ENCODE measurements at regions not wholly inside any gene's neighbourhood (a gene's known extent, or its start where the extent isn't known, plus 50 kb on each side); places are given as distances from the start of the nearest gene placed in this dataset.

DNA sequence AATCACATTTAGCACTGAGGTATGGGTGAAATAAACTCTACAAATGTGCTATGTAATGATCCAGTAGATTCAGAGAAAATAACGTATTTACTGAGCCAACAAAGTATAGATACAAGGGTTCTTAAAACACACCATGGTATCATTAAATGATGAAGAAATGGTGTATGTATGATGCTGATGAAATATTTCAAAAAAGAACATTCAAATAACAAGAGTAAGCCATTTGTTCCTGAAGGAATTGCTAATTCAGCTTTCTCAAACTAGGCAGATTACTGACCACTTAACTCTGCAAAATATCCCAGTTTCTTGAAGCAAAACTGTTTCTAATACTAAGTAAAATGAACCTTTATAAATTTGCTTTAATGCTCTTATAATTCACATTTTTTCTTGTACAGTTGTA, 97.6 kb upstream of the IFNE start:
- Mint-ChIP-seq H3K4me3 (no peak overlapping the region), H3K27me3 (peaks cover 3% of the 10 kb centered on the region), H3K36me3 (ENCODE audit: low read depth) (no peaks in the 10 kb centered on the region), H3K27ac (no peak overlapping the region), H3K9me3 (no peaks in the 10 kb centered on the region), H3K4me1 (peaks cover 6% of the 10 kb centered on the region)
- intact Hi-C loops (cut with micrococcal nuclease), result no loop called here
- DNase-seq (no peak), ATAC-seq (ENCODE audit: low read depth) (no peak)
- TF ChIP-seq, protein P1, sequence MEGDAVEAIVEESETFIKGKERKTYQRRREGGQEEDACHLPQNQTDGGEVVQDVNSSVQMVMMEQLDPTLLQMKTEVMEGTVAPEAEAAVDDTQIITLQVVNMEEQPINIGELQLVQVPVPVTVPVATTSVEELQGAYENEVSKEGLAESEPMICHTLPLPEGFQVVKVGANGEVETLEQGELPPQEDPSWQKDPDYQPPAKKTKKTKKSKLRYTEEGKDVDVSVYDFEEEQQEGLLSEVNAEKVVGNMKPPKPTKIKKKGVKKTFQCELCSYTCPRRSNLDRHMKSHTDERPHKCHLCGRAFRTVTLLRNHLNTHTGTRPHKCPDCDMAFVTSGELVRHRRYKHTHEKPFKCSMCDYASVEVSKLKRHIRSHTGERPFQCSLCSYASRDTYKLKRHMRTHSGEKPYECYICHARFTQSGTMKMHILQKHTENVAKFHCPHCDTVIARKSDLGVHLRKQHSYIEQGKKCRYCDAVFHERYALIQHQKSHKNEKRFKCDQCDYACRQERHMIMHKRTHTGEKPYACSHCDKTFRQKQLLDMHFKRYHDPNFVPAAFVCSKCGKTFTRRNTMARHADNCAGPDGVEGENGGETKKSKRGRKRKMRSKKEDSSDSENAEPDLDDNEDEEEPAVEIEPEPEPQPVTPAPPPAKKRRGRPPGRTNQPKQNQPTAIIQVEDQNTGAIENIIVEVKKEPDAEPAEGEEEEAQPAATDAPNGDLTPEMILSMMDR (IDR thresholded peaks at IDR 0.05), result no peak
- ChIA-PET CTCF (no interaction called here), POLR2A (no interaction called here)

DNA sequence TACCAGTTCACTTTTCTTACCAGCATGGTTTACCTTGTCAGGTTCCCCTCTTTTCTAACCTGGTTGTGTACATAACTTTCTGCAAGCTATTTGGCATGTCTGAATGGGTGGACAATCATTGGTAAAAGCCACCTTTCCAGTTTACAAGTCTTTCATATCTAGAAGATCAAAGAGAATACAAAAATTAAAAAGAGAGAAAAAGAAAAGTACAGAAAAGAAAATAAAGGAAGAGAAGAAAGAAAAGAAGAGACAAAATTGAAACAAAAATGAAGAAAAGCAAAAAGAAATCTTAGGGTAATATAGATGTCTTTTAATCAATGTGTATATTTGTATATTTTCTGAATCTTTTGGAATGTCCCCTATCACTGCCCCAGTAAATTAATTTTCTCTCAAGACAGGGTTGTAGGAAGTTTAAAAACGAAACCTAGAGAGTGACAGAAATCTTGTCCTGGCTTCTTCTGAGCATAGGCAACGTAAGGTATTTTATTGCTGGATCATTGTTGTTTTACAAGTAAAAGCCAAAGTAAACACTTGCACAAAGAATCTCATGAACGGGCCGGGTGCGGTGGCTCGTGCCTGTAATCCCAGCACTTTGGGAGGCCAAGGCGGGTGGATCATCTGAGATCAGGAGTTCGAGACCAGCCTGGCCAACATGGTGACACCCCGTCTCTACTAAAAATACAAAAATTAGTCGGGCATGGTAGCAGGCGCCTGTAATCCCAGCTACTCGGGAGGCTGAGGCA, 98.7 kb upstream of the IFNE start:
- Mint-ChIP-seq H3K36me3 (ENCODE audit: low read depth) (no peaks in the 10 kb centered on the region), H3K27me3 (peaks cover 5% of the 10 kb centered on the region), H3K4me1 (peaks cover 6% of the 10 kb centered on the region), H3K9me3 (no peaks in the 10 kb centered on the region), H3K27ac (no peak overlapping the region), H3K4me3 (no peak overlapping the region)
- DNase-seq (no peak), ATAC-seq (ENCODE audit: low read depth) (no peak)
- intact Hi-C loops (cut with micrococcal nuclease), result no loop called here
- TF ChIP-seq, protein P1 (IDR thresholded peaks at IDR 0.05), result no peak
- CTCF ChIA-PET, result no interaction called here
- POLR2A ChIA-PET, result no interaction called here

DNA sequence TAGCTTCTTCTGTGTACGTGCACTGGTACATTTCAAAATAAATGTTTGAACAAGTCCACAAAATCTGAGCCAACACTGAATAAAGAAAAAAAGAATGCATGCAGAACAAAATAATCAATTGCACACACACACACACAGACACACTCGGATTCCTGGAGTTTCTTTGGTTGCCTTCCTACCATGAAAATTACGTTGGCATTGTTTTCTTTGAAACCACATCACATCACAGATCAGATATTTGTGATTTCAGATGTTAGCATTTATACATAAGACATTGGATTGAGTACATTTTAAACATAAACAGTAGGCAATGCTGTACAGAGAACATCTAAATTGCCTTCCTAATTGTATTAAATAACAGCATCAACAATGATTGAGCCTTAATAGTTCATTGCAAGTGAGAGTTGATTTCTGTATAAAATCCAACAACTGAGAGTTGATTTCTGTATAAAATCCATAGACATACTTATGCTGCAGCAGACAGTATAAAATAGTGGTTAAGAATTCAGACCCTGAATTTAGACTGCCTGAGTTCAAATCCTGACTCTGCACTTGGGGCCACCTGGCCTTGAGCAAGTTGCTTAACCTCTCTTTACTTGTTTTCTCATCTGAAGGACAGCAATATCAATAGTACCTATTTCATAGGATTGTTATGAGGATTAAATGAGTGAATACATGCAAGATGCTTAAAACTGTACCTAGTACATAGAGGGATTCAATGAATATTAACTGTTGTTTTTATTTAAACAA, 101.7 kb upstream of the IFNE start:
- Mint-ChIP-seq H3K9me3 (no peaks in the 10 kb centered on the region), H3K4me3 (no peak overlapping the region), H3K27me3 (peaks cover 5% of the 10 kb centered on the region), H3K4me1 (peaks cover under 1% of the 10 kb centered on the region), H3K27ac (no peak overlapping the region), H3K36me3 (ENCODE audit: low read depth) (no peaks in the 10 kb centered on the region)
- ChIA-PET POLR2A (no interaction called here), CTCF (no interaction called here)
- ATAC-seq (ENCODE audit: low read depth) (no peak), DNase-seq (no peak)
- TF ChIP-seq, protein P1 (IDR thresholded peaks at IDR 0.05), result no peak
- intact Hi-C loops (cut with micrococcal nuclease), result no loop called here

DNA sequence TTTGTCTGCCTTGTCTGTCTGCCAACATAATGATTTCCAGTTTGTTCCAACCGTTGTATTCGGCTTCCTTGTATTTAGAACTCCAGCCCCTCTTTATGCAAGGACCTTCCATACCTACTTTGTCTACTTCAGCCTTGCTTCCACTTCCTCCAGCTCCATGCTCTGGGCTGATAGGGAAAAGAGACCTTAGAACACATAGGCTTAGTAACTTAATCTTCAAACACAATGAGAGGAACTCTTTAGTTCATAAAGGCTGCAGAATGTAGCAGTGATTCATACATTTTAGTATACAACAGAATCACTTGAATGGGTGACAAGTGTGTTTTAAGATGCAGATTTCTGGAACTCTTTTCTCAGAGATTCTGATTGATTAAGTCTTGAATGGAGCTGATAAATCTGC, 102.8 kb upstream of the IFNE start:
- Mint-ChIP-seq H3K4me3 (no peak overlapping the region), H3K9me3 (no peaks in the 10 kb centered on the region), H3K36me3 (ENCODE audit: low read depth) (no peaks in the 10 kb centered on the region), H3K27me3 (peaks cover 5% of the 10 kb centered on the region), H3K4me1 (no peaks in the 10 kb centered on the region), H3K27ac (no peak overlapping the region)
- TF ChIP-seq, protein P1 (IDR thresholded peaks at IDR 0.05), result no peak
- ChIA-PET CTCF (no interaction called here), POLR2A (no interaction called here)
- DNase-seq (no peak), ATAC-seq (ENCODE audit: low read depth) (no peak)
- intact Hi-C loops (cut with micrococcal nuclease), result no loop called here
